Stimulated activated CD4-positive, alpha-beta T cell treated with anti-CD3 and anti-CD28 coated beads, Interleukin-4, amount 100 ng/mL, for 48 hours (primary cell): ENCODE measurements at regions not wholly inside any gene's neighbourhood (a gene's known extent, or its start where the extent isn't known, plus 50 kb on each side); places are given as distances from the start of the nearest gene placed in this dataset.
"Not testable (repeated sequence)": the region's sequence is repeated elsewhere in the genome, so short reads cannot be mapped to it uniquely, and the experiment has no call there.

ENCODE experiments used
- DNase-seq, 2 donors: peaks; one replicate each; pipeline ENCODE4 v3.0.0-alpha.2; 2020; ENCODE audit warnings: low read depth in 2 of 2

DNA sequence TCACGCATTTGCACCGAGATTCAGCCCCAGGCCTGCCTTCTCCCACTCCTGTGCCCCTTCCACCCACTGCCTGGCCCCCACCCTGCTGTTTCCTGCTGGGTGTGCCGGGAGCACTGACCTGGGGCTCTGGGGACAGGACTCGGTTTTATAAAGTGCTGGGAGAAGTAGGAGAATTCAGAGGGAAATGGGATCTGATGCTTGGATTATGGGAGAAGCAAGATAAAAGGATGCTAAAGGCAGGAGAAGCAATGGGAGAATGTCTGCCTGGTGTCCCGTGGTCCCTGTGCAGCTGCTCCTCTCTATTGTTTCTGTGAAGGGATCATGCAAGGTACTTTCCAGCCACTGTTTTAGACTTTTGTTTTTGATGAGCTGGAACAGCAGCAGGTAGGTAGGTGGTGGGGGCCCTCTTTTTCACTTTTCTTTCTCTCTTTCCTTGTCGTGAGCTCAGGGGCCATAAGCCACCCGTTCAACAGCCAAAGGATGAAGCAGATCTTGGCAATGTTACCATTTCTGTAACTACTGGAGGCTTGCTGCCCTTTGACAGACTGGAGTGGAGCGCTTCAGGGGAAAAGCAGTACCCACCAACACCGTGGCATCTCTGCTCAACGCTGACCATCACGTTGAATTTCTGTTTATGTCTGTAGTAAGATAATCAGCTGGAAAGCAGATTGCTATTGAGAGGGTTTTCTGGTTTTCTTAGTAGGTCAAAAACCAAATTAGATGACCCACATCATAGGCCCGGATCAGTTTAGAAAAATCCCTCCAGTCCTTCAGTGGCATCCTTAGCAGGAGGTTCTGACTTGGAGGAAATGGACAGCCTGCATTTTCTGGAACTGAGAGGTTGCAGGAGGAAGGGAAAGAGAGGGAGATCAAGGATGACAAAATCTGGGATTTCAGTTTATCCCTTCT lies 63.8 kb upstream of the ENPP6 start:
- no peak for DNase-seq

DNA sequence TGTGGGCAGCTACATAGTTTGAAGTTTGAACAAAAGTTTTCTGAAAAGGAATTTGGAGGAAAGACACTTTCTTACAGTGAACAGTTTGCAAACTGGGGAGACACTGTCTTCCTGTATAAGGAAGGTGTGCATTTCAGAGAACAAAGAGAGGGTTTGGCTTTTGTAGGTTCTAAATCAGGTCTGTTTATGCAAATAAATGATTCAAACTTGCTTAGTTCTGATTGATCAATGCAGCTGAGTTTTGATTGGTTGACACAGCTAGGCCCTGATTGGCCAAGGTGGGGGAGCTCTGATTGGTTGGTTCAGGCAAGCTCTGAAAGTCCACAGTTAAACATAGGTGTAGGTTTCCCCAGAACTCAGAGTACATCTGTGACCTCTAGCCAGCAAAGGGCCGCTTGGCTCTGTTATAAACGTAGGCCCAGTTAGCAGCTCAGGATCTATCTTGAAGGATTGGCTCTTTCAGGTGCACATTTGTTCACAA lies 63.0 kb upstream of the ENPP6 start:
- no peak for DNase-seq

DNA sequence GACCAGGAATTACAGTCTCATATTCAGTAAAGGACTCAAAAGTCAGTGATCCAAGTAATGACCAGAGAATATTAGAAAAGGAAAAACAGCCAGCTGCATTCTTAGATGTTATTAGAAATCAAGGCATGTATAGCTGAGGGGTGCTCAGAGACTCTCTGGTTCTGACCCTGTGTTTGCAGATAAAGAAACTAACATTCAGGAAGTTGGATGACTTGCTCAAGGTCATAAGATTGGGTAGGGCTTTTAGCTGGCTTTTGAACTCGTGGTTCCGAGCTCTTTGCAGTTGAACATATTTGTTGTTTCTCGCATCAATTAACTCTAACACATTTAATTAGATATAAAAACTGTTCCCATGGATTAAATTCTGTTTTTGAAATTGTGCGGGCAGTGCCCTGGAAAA lies 62.5 kb upstream of the ENPP6 start:
- no peak for DNase-seq

DNA sequence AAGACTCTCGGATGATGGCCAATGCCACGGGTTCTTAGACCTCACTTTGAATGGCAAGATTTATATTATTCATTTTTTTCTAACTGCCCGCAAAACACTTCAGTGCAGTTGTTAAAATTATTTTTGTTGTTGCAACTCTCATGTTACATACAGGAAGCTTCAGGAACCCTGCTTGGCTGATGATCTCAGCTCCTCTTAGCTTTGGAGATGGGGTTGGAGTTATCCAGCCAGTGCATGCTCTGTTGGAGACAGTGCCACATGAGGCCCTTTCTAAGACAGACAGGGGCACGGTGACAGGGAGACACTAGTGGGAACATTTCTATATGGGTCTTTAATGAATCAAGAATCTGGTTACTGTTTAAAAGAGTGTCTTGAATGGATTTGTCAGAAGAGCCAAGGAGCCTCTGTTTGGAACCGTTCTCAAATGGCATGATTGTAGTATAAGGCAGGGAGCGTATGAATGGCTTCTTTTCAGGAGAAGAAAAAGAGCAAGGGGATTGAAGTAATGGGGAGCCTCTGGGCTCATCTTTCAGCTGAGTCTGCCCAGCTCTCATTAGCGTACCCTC lies 61.9 kb upstream of the ENPP6 start:
- DNase-seq, result no peak

DNA sequence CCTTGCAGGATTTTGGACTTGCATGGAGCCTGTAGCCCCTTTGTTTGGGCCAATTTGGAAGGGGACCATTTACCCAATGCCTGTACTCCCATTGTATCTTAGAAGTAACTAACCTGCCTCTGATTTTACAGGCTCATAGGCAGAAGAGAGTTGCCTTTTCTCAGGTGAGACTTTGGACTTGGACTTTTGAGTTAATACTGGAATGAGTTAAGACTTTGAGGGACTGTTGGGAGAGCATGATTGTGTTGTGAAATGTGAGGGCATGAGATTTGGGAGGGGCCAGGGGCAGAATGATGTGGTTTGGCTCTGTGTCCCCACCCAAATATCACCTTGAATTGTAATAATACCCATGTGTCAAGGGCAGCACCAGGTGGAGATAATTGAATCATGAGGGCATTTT lies 60.1 kb upstream of the ENPP6 start:
- not testable (repeated sequence) for DNase-seq

DNA sequence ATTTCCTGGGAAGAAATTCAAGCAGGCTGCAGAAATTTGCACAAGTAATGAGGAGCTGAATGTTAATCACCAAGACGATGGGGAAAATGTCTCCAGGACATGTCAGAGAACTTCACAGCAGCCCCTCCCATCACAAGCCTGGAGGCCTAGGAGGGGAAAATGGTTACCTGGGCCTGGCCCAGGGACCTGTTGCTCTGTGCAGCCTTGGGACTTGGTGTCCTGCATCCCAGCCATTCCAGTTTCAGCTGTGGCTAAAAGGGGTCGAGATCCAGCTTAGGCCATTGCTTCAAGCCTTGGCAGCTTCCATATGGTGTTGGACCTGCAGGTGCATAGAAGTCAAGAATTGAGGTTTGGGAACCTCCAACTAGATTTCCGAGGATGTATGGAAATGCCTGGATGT lies 59.3 kb upstream of the ENPP6 start:
- not testable (repeated sequence) for DNase-seq

DNA sequence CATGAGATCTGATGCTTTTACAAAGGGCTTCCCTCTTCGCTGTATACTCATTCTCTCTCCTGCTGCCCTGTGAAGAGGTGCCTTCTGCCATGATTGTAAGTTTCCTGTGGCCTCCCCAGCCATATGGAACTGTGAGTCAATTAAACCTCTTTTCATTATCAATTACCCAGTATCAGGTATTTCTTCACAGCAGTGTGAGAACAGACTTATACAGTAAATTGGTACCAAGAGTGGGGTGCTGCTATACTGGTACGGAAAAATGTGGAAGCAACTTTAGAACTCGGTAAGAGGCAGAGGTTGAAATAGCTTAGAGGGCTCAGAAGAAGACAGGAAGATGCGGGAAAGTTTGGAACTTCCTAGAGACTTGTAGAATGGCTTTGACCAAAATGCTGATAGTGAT lies 58.7 kb upstream of the ENPP6 start:
- not testable (repeated sequence) for DNase-seq

DNA sequence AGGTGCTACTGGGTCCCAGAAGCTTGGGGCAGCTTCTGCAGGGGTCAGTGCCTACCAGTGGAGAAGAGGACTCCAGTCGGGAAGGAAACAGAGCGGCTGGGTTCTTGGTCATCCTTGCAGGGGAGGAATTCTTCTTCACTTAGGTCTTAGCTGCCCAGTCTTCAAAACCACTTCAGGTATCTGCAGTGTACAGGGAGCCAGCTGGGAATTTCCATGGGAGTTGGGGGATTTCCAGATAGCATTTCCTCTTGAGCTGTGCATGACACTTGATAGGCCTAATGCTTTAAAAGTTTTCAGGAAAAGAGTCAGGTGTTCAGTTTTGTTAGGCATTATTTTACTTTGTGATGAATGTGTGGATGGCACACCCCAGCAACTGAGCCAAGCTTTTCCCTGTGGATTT lies 58.1 kb upstream of the ENPP6 start:
- DNase-seq, result no peak

DNA sequence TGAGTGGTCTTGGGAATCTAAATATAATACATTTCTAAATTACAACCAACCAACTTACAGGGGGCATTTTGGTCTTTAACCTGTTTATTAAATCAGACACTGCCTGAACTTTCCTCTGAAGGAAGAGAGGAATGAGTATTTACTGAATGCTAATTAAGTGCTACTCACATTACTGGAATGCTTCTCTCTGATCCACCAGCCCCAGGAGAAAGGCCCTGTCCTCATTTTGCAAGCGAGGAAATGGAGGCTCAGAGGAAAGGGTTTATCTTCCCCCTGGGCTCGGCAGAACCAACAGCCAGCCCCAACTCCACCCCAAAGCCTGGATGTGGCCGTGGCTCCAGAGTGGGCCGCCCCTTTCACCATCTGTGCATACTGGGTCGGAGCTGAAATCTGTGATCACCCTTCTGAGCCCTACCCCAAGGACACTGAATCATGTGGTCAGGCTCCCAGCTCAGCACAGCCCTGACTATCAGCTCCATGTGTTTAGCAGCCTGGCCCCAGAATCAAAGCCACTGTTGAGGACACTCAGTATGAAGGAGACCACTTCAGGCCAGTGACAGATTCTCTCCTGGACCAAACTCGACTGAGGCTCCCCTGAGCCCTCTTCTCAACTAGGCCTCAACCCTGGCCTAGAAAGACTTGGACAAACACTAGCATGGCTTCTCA lies 56.7 kb upstream of the ENPP6 start:
- no peak for DNase-seq

DNA sequence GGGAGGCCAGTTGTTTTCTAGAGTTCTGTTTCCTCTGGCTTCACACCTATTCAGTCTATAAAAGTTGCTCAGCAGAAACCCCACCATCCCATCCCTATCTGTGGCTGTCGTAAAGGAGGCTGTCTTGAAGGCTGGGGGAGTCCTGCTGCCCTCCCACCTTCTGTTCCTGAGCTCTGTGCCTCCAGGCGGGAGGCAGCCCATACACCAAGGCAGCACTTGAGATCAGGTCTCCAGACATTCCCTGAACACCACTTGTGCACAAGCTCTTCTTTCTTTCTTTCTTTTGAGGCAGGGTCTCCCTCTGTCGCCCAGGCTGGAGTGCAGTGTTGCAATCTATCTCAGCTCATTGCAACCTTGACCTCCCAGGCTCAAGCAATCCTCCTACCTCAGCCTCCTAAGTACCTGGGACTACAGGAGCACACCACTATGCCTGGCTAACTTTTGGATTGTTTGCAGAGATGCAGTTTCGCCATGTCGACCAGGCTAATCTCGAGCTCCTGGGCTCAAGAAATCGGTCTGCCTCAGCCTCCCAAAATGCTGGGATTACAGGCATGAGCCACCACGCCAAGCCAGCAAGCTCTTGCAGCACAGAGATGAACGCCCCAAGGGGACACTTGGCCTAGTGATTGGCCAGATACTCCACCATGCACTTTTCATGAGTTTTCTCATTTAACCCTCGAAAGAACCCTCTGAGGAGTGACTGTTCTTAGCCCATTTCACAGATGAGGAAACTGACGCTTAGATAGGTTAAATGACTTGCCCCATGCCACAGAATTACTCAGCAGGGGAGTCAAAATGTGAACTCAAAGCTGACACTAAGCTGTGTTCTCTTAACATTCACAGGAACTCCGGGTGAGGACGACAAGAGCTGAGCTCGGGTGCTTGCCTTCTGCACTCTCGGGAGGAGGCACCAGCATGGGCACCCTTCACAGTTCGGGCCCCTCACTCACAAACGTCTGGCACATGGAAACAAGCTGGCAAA lies 55.8 kb upstream of the ENPP6 start:
- no peak for DNase-seq

DNA sequence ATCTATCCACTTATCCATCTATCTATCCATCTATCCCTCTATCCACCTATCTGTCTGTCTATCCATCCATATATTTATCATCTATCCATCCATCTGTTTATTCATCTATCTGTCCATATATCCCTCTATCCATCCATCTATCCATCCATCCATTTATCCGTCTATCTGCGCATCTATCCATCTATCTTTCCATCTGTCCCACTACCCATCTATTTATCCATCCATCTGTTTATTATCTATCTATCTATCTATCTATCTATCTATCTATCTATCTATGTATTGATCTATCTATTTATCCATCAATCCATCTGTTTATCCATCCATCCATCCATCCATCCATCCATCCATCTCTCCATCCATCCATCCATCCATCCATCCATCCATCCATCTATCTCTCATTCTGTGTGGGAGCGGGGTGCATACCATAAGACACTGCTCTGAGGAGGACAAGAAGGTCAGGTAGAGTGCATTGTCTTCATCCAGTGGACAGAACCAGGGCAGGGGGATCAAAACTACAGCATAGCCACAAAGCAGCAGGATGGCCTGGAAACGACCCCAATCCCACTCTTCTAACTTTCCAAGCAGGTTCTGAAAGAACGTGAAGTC lies 53.2 kb upstream of the ENPP6 start:
- DNase-seq, result no peak

DNA sequence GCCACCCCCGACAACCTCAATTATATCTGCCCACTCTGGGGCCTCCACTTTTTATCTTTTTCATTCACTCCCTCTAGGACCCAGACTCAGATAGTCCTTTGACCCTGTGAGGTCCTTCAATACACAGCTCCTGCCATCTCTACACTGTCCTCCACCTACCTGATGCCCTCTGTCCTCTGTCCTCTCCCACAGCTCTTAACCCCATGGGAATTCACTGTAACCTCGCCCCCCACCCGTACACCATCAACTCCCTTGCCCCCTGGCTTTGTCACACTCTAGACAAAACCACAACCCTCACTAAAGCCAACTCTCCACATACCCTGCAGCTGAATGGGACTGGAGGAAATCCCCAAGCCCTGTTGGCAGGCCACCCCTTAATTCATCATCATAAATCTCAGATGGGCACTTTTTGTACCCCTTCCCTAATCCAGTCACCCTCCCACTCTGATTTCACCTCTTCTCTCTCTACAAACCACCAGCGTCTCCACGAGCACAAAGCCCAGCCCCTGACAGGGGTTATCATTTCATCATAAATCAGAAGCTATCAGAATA lies 52.3 kb upstream of the ENPP6 start:
- no peak for DNase-seq

DNA sequence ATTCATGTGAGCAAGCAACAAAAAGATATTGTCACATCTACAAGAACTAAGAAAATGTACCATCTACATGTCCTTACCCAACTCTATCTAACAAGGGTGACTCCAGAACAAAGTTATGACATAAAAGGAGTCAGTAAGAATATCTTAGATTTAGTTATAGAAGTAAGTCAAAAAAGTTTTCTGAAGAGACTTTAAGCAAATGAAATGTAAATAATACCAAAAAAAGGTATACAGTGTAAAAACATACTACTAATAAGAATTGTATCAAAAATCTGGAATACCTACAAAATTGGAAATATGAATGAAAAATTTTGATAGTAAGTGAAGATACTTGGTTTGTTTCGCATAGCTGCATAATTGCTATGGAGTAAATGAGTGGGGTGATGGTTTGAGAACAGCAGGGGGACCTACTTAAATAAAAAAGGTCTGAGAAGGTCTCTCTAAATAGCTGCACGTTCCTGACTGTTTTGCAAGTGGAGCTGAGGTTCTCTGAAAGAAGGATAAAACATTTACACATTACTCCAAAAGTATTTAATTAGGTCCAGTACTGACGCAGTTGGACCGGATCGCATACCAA lies 51.0 kb upstream of the ENPP6 start:
- no peak for DNase-seq

DNA sequence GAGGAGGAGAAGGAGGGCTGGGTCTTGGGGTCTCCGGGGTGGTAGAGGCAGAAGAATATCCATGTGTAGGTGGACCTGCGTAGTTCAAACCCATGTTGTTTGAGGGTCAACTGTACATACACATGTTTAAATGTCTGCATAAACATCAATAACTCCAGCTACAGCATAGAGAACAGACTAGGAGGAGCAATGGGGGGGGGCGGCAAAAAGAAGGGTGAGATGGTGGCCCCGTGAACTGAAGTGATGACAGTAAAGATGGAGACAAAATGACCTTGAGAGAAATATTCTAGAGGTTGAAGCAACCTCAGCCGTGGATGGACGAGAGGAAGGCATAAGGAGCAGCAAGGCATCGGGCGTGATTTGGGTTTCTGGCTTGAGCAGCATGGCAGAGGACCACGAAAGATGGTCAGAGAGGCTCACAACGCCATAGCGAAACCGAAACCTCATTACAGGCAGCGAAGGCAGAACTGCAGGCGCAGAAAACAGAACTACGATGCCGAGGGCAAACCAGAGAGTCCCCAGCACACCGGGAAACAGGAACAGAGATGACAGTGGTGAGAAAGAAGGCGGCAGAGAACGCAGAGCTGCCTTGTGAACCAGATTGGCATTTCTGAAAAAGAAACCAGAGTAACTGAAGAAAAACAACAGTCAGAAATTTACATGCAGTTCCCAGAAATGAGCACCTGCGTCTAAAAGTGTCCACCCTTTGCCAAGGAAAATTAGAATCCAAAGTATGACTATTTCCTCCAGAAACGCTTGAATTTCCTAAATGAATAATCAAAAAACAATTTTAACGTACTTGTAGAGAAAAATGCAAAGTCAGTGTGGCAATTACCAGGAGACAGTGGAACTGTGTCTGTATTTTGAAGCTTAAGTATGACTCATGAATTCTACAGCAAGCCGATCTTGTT lies 50.3 kb upstream of the ENPP6 start:
- peak; percentile 54 to 76 for DNase-seq
